Pancreas (tissue), 10 donors: ENCODE measurements at regions not wholly inside any gene's neighbourhood (a gene's known extent, or its start where the extent isn't known, plus 50 kb on each side); places are given as distances from the start of the nearest gene placed in this dataset.
A peak's percentile ranks its signal among the peaks of the same experiment; 100 is the strongest.

ENCODE experiments used
- ATAC-seq, 4 donors: fragments of 200-7000 bp; cut with Tn5 transposase; one replicate each; pipeline versions ENCODE4 v1.8.0 to v1.9.1; 2020; ENCODE audit warnings: mild to moderate bottlenecking in 4 of 4, moderate library complexity in 4 of 4
- DNase-seq, 6 donors: peaks; one replicate each; pipeline ENCODE4 v3.0.0-alpha.2; 2020
- FAIRE-seq: peaks from 2 replicates; lab custom pipeline; 2012; peaks lifted over from hg19 to GRCh38; lab: Jason Lieb, UNC
- H3K27ac ChIP-seq, 4 donors: fragments of 200-600 bp; sonication (generic); 1 replicate in 3 of 4; 2 replicates in 1 of 4; pipeline versions ENCODE4 v1.5.0 to v1.8.0; 2020
- H3K27me3 ChIP-seq, 4 donors: fragments of 200-600 bp; one replicate each; pipeline ENCODE4 v1.8.0; 2021
- H3K36me3 ChIP-seq, 3 donors: fragments of 200-600 bp; sonication (generic) in 1 of 3; one replicate each; pipeline versions ENCODE4 v1.5.0 to v1.8.0; 2020 to 2021
- H3K4me1 ChIP-seq, 3 donors: fragments of 200-600 bp; one replicate each; pipeline ENCODE4 v1.8.0; 2021
- H3K4me3 ChIP-seq, 4 donors: fragments of 200-600 bp; sonication (generic) in 2 of 4; one replicate each; pipeline versions ENCODE4 v1.5.0 to v1.8.0; 2020 to 2021
- H3K9me3 ChIP-seq, 4 donors: fragments of 200-600 bp; one replicate each; pipeline ENCODE4 v1.8.0; 2021
- CTCF ChIP-seq, 4 donors: fragments of 200-600 bp; sonication (generic) in 3 of 4; IDR thresholded peaks; one replicate each; pipeline versions ENCODE4 v1.5.0 to v1.8.0; 2021; ENCODE audit warnings: antibody characterized with exemption in 4 of 4
- WGBS, 2 donors: extraction: QIAGEN DNeasy Blood & Tissue Kit; methylation state at CpG; one replicate each; pipeline ENCODE4 v1.1.7; 2013; 5-methylcytosine and 5-hydroxymethylcytosine counted together
- intact Hi-C, 3 donors: fragments of 100-400 bp; cut with DNase I; formaldehyde crosslinking; loops; one replicate each; pipeline versions ENCODE4 v1.11.1 to v1.14.2; 2022
- donor health status: healthy with polysubstance abuse.
- donor health status: DM: no; HTN: no; CAD: no; lungs with moderate emphysema.
- donor health status: DM: no; HTN: no; CAD: no.
- donor health status: control.
- donor health status: control.
- donor health status: Bipolar disorder and iron deficiency.
- donor health status: DM: yes; HTN: yes; CAD: no.
- donor health status: DM: no; HTN: no; CAD: no.
- donor health status: DM: no; HTN: no; CAD: no.
- donor health status: DM: yes; HTN: yes; CAD: no.

GRCh38 chr2:216802516-216803215 lies 57.2 kb downstream of the TNP1 start:
- 87 to 89% methylated on average over 10 of the region's 10 CpGs for WGBS, 2 donors
- H3K9me3 ChIP-seq: no peaks in the 10 kb centered on the region
- H3K36me3 ChIP-seq: no peaks in the 10 kb centered on the region
- ATAC-seq (no peak), DNase-seq (no peak), FAIRE-seq (no peak)
- intact Hi-C loops: no loop called here
- no peak overlapping the region for H3K27ac ChIP-seq
- no peak for TF ChIP-seq CTCF (IDR thresholded peaks at IDR 0.05)
- no peak overlapping the region for H3K4me3 ChIP-seq
- no peaks in the 10 kb centered on the region for H3K4me1 ChIP-seq
- no peaks in the 10 kb centered on the region for H3K27me3 ChIP-seq

GRCh38 chr2:216800836-216801235 lies 59.0 kb downstream of the TNP1 start:
- intact Hi-C loops: no loop called here
- DNase-seq: no peak
- no peak overlapping the region for H3K27ac ChIP-seq
- no peak for TF ChIP-seq CTCF (IDR thresholded peaks at IDR 0.05)
- no peaks in the 10 kb centered on the region for H3K4me1 ChIP-seq
- FAIRE-seq: no peak
- H3K36me3 ChIP-seq: no peaks in the 10 kb centered on the region
- no peak overlapping the region for H3K4me3 ChIP-seq
- no peaks in the 10 kb centered on the region for H3K27me3 ChIP-seq
- WGBS, 2 donors: 70 to 76% methylated on average over 3 of the region's 3 CpGs
- ATAC-seq: no peak
- H3K9me3 ChIP-seq: no peaks in the 10 kb centered on the region

DNA sequence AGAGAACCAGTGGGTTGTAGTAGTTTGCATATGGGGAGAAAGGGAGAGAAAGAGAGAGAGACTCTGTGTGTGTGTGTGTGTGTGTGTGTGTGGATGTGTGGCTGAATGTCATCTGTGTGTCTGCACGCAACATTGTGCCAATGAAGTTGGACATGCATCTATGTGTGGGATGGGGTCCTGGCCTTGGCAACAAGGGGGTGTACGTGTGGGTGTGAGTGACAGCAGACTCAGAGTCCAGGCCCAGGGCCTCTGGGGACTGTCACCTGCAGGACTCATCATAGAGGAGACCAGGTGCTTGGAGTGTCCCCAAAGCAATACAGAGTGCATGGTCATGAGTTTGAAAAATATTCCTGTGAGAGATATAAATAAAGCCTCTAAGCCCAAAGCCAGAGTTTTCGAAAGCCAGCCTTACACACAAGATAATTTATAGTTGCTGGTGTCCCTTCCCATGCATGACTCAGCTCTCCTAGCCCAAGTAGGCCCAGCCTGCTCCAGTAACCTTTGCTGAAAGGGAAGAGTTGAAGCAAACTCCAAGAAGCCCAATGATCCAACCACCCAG lies 59.9 kb downstream of the TNP1 start:
- Histone ChIP-seq H3K4me1 (no peaks in the 10 kb centered on the region), H3K9me3 (no peaks in the 10 kb centered on the region), H3K27ac (no peak overlapping the region), H3K36me3 (no peaks in the 10 kb centered on the region), H3K4me3 (no peak overlapping the region), H3K27me3 (no peaks in the 10 kb centered on the region)
- no peak for FAIRE-seq
- WGBS, 2 donors: 87 to 89% methylated on average over 3 of the region's 3 CpGs
- intact Hi-C loops: no loop called here
- DNase-seq: no peak
- no peak for TF ChIP-seq CTCF (IDR thresholded peaks at IDR 0.05)
- ATAC-seq: peak in 3 of 4 donors; percentile 46 to 53 (median 47)

DNA sequence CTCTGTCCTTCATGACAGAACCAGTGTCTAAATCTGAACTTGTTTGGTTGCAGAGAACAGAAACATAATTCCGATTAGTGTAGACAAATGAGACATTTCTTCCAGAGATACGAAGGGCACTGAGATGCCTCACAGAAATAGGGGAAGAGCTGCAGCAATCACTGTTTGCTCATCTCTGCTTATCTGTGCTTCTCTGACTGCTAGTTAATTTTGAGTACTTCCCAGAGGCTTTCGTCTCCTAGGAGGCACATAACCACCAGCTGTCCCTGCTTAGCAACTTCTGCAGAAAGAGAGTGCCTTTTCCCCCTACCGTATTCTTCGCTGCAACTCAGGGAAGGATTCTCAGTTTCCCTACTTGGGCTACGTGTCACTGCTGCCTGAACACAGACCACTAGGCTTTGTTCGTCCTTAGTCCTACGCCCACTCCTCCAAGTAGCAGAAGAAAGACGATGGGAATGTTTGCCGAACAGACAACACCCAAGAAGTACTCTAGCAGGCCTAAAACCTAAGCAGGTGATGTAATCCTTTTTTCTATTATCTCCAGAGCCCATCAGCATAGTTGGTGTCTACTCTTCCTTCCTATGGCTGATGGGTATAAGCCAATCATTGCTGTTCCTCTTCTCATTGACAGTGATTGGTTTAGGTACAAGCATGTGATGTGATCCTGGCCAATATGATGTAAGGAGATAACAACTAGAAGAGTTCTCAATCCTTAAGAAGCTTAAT lies 63.6 kb downstream of the TNP1 start:
- no peak for TF ChIP-seq CTCF (IDR thresholded peaks at IDR 0.05)

More for the DNA sequence above, 63.6 kb downstream of the TNP1 start:
- intact Hi-C loops: no loop called here
- Histone ChIP-seq H3K9me3 (no peaks in the 10 kb centered on the region), H3K4me1 (no peaks in the 10 kb centered on the region), H3K4me3 (no peak overlapping the region), H3K27me3 (no peaks in the 10 kb centered on the region), H3K27ac (no peak overlapping the region), H3K36me3 (no peaks in the 10 kb centered on the region)
- DNase-seq: no peak
- FAIRE-seq: no peak
- WGBS, 2 donors: 61 to 69% methylated on average over 10 of the region's 10 CpGs
- ATAC-seq: peak in 2 of 4 donors; percentile 64 to 73
